ENCODE measurements at regions not wholly inside any gene's neighbourhood (a gene's known extent, or its start where the extent isn't known, plus 50 kb on each side); places are given as distances from the start of the nearest gene placed in this dataset.

GRCh38 chr14:49425921-49426320 is 160.3 kb downstream of the RPS29 start:
- DNase-seq (ENCODE audit: low read depth, low spot score), result no peak
- ChIA-PET POLR2A (no interaction called here), CTCF (interaction anchor here (1.2 kb wide), 1 partner anchor 36 kb away, joined by 4 read pairs; no protein-coding TSS in a partner anchor)
- Histone ChIP-seq H3K27ac (ENCODE audit: low read depth, low read length) (no peak overlapping the region), H3K4me3 (ENCODE audit: low read depth, low read length) (no peak overlapping the region), H3K27me3 (ENCODE audit: control insufficient read depth, insufficient read depth, low read length) (no peaks in the 10 kb centered on the region), H3K9me3 (ENCODE audit: control insufficient read depth, insufficient read depth, low read length) (no peaks in the 10 kb centered on the region)
- no peak for TF ChIP-seq CTCF (IDR thresholded peaks at IDR 0.05; ENCODE audit: low read depth, low read length)

- ChIA-PET CTCF (no interaction called here), POLR2A (no interaction called here)
- TF ChIP-seq CTCF (IDR thresholded peaks at IDR 0.05; ENCODE audit: low read depth, low read length), result no peak
- Histone ChIP-seq H3K4me3 (ENCODE audit: low read depth, low read length) (no peak overlapping the region), H3K27me3 (ENCODE audit: control insufficient read depth, insufficient read depth, low read length) (no peaks in the 10 kb centered on the region), H3K9me3 (ENCODE audit: control insufficient read depth, insufficient read depth, low read length) (no peaks in the 10 kb centered on the region), H3K27ac (ENCODE audit: low read depth, low read length) (no peak overlapping the region)
- DNase-seq (ENCODE audit: low read depth, low spot score), result no peak
These were observed 161.5 kb downstream of the RPS29 start for GRCh38 chr14:49424436-49425331.

GRCh38 chr14:49420201-49420600 is 166.0 kb downstream of the RPS29 start:
- H3K4me3 ChIP-seq (ENCODE audit: low read depth, low read length), result no peak overlapping the region
- H3K27me3 ChIP-seq (ENCODE audit: control insufficient read depth, insufficient read depth, low read length), result no peaks in the 10 kb centered on the region
- no peak for DNase-seq (ENCODE audit: low read depth, low spot score)
- CTCF ChIA-PET, result interaction anchor here (1.0 kb wide), 1 partner anchor 41 kb away, joined by 3 read pairs; no protein-coding TSS in a partner anchor
- TF ChIP-seq CTCF (IDR thresholded peaks at IDR 0.05; ENCODE audit: low read depth, low read length), result no peak
- H3K9me3 ChIP-seq (ENCODE audit: control insufficient read depth, insufficient read depth, low read length), result no peaks in the 10 kb centered on the region
- H3K27ac ChIP-seq (ENCODE audit: low read depth, low read length), result no peak overlapping the region
- POLR2A ChIA-PET, result no interaction called here

GRCh38 chr14:49418789-49419188 is 167.4 kb downstream of the RPS29 start:
- Histone ChIP-seq H3K27ac (ENCODE audit: low read depth, low read length) (no peak overlapping the region), H3K9me3 (ENCODE audit: control insufficient read depth, insufficient read depth, low read length) (no peaks in the 10 kb centered on the region), H3K4me3 (ENCODE audit: low read depth, low read length) (no peak overlapping the region), H3K27me3 (ENCODE audit: control insufficient read depth, insufficient read depth, low read length) (no peaks in the 10 kb centered on the region)
- no peak for DNase-seq (ENCODE audit: low read depth, low spot score)
- ChIA-PET CTCF (no interaction called here), POLR2A (no interaction called here)
- no peak for TF ChIP-seq CTCF (IDR thresholded peaks at IDR 0.05; ENCODE audit: low read depth, low read length)

GRCh38 chr14:49417790-49418189 is 168.4 kb downstream of the RPS29 start:
- POLR2A ChIA-PET, result no interaction called here
- Histone ChIP-seq H3K4me3 (ENCODE audit: low read depth, low read length) (no peak overlapping the region), H3K27me3 (ENCODE audit: control insufficient read depth, insufficient read depth, low read length) (no peaks in the 10 kb centered on the region), H3K27ac (ENCODE audit: low read depth, low read length) (no peak overlapping the region), H3K9me3 (ENCODE audit: control insufficient read depth, insufficient read depth, low read length) (no peaks in the 10 kb centered on the region)
- CTCF ChIA-PET, result interaction anchor here (1.1 kb wide), 1 partner anchor 44 kb away, joined by 4 read pairs; no protein-coding TSS in a partner anchor
- TF ChIP-seq CTCF (IDR thresholded peaks at IDR 0.05; ENCODE audit: low read depth, low read length), result no peak
- DNase-seq (ENCODE audit: low read depth, low spot score), result no peak

Data from AG04450 (cell line).